HepG2 (cell line): ENCODE measurements at regions not wholly inside any gene's neighbourhood (a gene's known extent, or its start where the extent isn't known, plus 50 kb on each side); places are given as distances from the start of the nearest gene placed in this dataset.

Source experiments
- CBFB ChIP-seq: sonication (generic); formaldehyde crosslinking; IDR thresholded peaks from 2 replicates; pipeline ENCODE4 v1.4.0; 2020; ENCODE audit warnings: missing genetic modification reagents
- CEBPB ChIP-seq: IDR thresholded peaks from 2 replicates; pipeline ENCODE4 v1.6.1; 2011; ENCODE audit warnings: low read depth, low read length, improper control_type of control experiment, borderline replicate concordance
- EHMT2 ChIP-seq: fragments of 200-600 bp; sonication (generic); IDR thresholded peaks from 2 replicates; pipeline ENCODE4 v1.7.0; 2017; ENCODE audit warnings: antibody characterized with exemption, low read depth, low read length, borderline replicate concordance
- ETV6 ChIP-seq: sonication (generic); formaldehyde crosslinking; conservative IDR thresholded peaks from 2 replicates; pipeline ENCODE4 v1.4.0; 2020; ENCODE audit warnings: missing genetic modification reagents
- FOXJ3 ChIP-seq: sonication (generic); formaldehyde crosslinking; IDR thresholded peaks from 2 replicates; pipeline ENCODE4 v1.4.0; 2020; ENCODE audit warnings: missing genetic modification reagents, mild to moderate bottlenecking, borderline replicate concordance
- GABPA ChIP-seq, 2 experiments: IDR thresholded peaks; 2 replicates each; pipeline ENCODE4 v1.6.1; 2011 to 2016; ENCODE audit warnings: low read depth in 2 of 2, low read length in 1 of 2, missing biosample characterization in 1 of 2, missing genetic modification characterization in 1 of 2
- GLI4 ChIP-seq: sonication (generic); formaldehyde crosslinking; IDR thresholded peaks from 2 replicates; pipeline ENCODE4 v1.5.1; 2020; ENCODE audit warnings: missing genetic modification reagents, mild to moderate bottlenecking, moderate library complexity, borderline replicate concordance
- GPN1 ChIP-seq: sonication (generic); formaldehyde crosslinking; IDR thresholded peaks from 2 replicates; pipeline ENCODE4 v1.5.1; 2020; ENCODE audit warnings: missing genetic modification reagents, borderline replicate concordance
- MAFF ChIP-seq: IDR thresholded peaks from 2 replicates; pipeline ENCODE4 v1.6.1; 2011; ENCODE audit warnings: low read depth, low read length, improper control_type of control experiment
- MBNL3 ChIP-seq: fragments of 250-450 bp; sonication (Bioruptor Pico); conservative IDR thresholded peaks from 2 replicates; pipeline ENCODE4 v1.8.0; 2022; ENCODE audit warnings: mild to moderate bottlenecking, inconsistent platforms
- MLXIP ChIP-seq: sonication (generic); formaldehyde crosslinking; IDR thresholded peaks from 2 replicates; pipeline ENCODE4 v1.9.0; 2021; ENCODE audit warnings: missing genetic modification reagents, borderline replicate concordance
- NFRKB ChIP-seq: fragments of 450-650 bp; IDR thresholded peaks from 2 replicates; pipeline ENCODE4 v1.6.1; 2017
- NFYB ChIP-seq: sonication (generic); formaldehyde crosslinking; IDR thresholded peaks from 2 replicates; pipeline ENCODE4 v1.4.0; 2020; ENCODE audit warnings: missing genetic modification reagents
- NR2F2 ChIP-seq: IDR thresholded peaks from 2 replicates; pipeline ENCODE4 v1.6.1; 2012; ENCODE audit warnings: low read depth, inconsistent platforms, borderline replicate concordance
- PBX3 ChIP-seq: sonication (generic); formaldehyde crosslinking; IDR thresholded peaks from 2 replicates; pipeline ENCODE4 v1.8.1; 2023; ENCODE audit warnings: missing genetic modification reagents, inconsistent platforms, borderline replicate concordance
- POLR2A ChIP-seq, 2 experiments: IDR thresholded peaks; 2 replicates each; pipeline ENCODE4 v1.6.1; 2011; ENCODE audit warnings: low read depth in 2 of 2, low read length in 2 of 2, mild to moderate bottlenecking in 1 of 2, moderate library complexity in 1 of 2; ENCODE audit not compliant: insufficient read depth in 1 of 2
- SRY ChIP-seq: sonication (generic); formaldehyde crosslinking; IDR thresholded peaks from 2 replicates; pipeline ENCODE4 v1.8.0; 2022; ENCODE audit warnings: mild to moderate bottlenecking, missing genetic modification reagents
- STAG1 ChIP-seq: sonication (generic); formaldehyde crosslinking; IDR thresholded peaks from 2 replicates; pipeline ENCODE4 v1.4.0; 2020; ENCODE audit warnings: missing genetic modification reagents
- TRIM22 ChIP-seq: fragments of 450-650 bp; IDR thresholded peaks from 2 replicates; pipeline ENCODE4 v1.6.1; 2017
- ZBTB1 ChIP-seq: sonication (generic); formaldehyde crosslinking; IDR thresholded peaks from 2 replicates; pipeline ENCODE4 v1.4.0; 2020; ENCODE audit warnings: missing genetic modification reagents, borderline replicate concordance
- ZNF292 ChIP-seq: sonication (generic); formaldehyde crosslinking; IDR thresholded peaks from 2 replicates; pipeline ENCODE4 v1.8.1; 2022; ENCODE audit warnings: mild to moderate bottlenecking, low read depth, missing genetic modification reagents, borderline replicate concordance
- ZNF317 ChIP-seq: sonication (generic); formaldehyde crosslinking; IDR thresholded peaks from 2 replicates; pipeline ENCODE4 v1.5.0; 2020; ENCODE audit warnings: mild to moderate bottlenecking, missing genetic modification reagents
- ZNF672 ChIP-seq: sonication (generic); formaldehyde crosslinking; IDR thresholded peaks from 2 replicates; pipeline ENCODE4 v1.8.1; 2022; ENCODE audit warnings: missing genetic modification reagents
- ZNF770 ChIP-seq: sonication (generic); formaldehyde crosslinking; IDR thresholded peaks from 2 replicates; pipeline ENCODE4 v1.5.0; 2020; ENCODE audit warnings: mild to moderate bottlenecking, missing genetic modification reagents
- ZNF792 ChIP-seq: IDR thresholded peaks from 2 replicates; pipeline ENCODE4 v1.6.1; 2016

- TF ChIP-seq GLI4 (CRISPR knock-in tag) (no peak), CBFB (CRISPR knock-in tag) (no peak), ZNF292 (CRISPR knock-in tag) (no peak), SRY (CRISPR knock-in tag) (no peak), GPN1 (CRISPR knock-in tag) (no peak), STAG1 (CRISPR knock-in tag) (0 out of 2 replicates have a peak, but pooled peaks have one; percentile 23), ZNF792 (CRISPR knock-in tag) (no peak), MAFF (no peak), PBX3 (no peak), ETV6 (no peak), NFRKB (no peak), CEBPB (peak; percentile 61; the same call in 1 of the 2 replicates), GABPA (IDR thresholded peaks at IDR 0.05; ENCODE audit: low read depth, low read length) (no peak), GABPA (CRISPR knock-in tag; IDR thresholded peaks at IDR 0.05; ENCODE audit: low read depth) (no peak), NR2F2 (0 out of 2 replicates have a peak, but pooled peaks have one; percentile 26), ZNF770 (no peak), ZNF317 (CRISPR knock-in tag) (no peak), TRIM22 (no peak), EHMT2 (no peak), NFYB (CRISPR knock-in tag) (no peak), ZBTB1 (no peak), ZNF672 (CRISPR knock-in tag) (no peak), POLR2A (IDR thresholded peaks at IDR 0.05; ENCODE audit: insufficient read depth in 1 of 2, low read depth in 2 of 2, low read length in 2 of 2) (no peak), MLXIP (CRISPR knock-in tag) (no peak), FOXJ3 (CRISPR knock-in tag) (no peak), MBNL3 (CRISPR knock-in tag) (no peak)
These were observed 241.7 kb downstream of the SOX9 start (continued) for GRCh38 chr17:72362376-72363088.
